GM18498 (cell line): ENCODE measurements at regions not wholly inside any gene's neighbourhood (a gene's known extent, or its start where the extent isn't known, plus 50 kb on each side); places are given as distances from the start of the nearest gene placed in this dataset.

ENCODE experiments used
- ATAC-seq: cut with Tn5 transposase; IDR thresholded peaks from one replicate; pipeline ENCODE4 v1.9.1; 2021; ENCODE audit warnings: mild to moderate bottlenecking, moderate library complexity; ENCODE audit not compliant: unreplicated experiment

GRCh38 chr10:107814865-107815487, 650.5 kb upstream of the SORCS1 start:
- peak; percentile 76 for ATAC-seq

GRCh38 chr10:107813451-107814162, 649.1 kb upstream of the SORCS1 start:
- no peak for ATAC-seq

GRCh38 chr10:107809889-107810288, 645.4 kb upstream of the SORCS1 start:
- ATAC-seq: no peak

- ATAC-seq: no peak
Observed at GRCh38 chr10:107807836-107808235, 643.3 kb upstream of the SORCS1 start.

- no peak for ATAC-seq
Observed at GRCh38 chr10:107806026-107806425, 641.5 kb upstream of the SORCS1 start.

GRCh38 chr10:107803546-107803945, 639.0 kb upstream of the SORCS1 start:
- no peak for ATAC-seq

GRCh38 chr10:107800061-107800460, 635.6 kb upstream of the SORCS1 start:
- no peak for ATAC-seq

- ATAC-seq: no peak
Observed at GRCh38 chr10:107790271-107790670, 625.8 kb upstream of the SORCS1 start.

GRCh38 chr10:107771066-107771465, 606.6 kb upstream of the SORCS1 start:
- no peak for ATAC-seq

GRCh38 chr10:107767185-107767584, 602.7 kb upstream of the SORCS1 start:
- no peak for ATAC-seq

GRCh38 chr10:107754814-107755213, 590.3 kb upstream of the SORCS1 start:
- ATAC-seq: no peak

- ATAC-seq: no peak
Observed at GRCh38 chr10:107749235-107749634, 584.7 kb upstream of the SORCS1 start.

- ATAC-seq: no peak
Observed at GRCh38 chr10:107747851-107748250, 583.3 kb upstream of the SORCS1 start.

- ATAC-seq: no peak
Observed at GRCh38 chr10:107741971-107742370, 577.5 kb upstream of the SORCS1 start.

GRCh38 chr10:107740962-107741690, 576.6 kb upstream of the SORCS1 start:
- ATAC-seq: no peak

- no peak for ATAC-seq
Observed at GRCh38 chr10:107739951-107740350, 575.4 kb upstream of the SORCS1 start.

GRCh38 chr10:107733328-107734130, 569.0 kb upstream of the SORCS1 start:
- no peak for ATAC-seq

GRCh38 chr10:107732045-107732444, 567.5 kb upstream of the SORCS1 start:
- no peak for ATAC-seq

GRCh38 chr10:107728807-107729206, 564.3 kb upstream of the SORCS1 start:
- peak; percentile 70 for ATAC-seq

GRCh38 chr10:107727767-107728317, 563.3 kb upstream of the SORCS1 start:
- no peak for ATAC-seq

- ATAC-seq: no peak
Observed at GRCh38 chr10:107718864-107719263, 554.4 kb upstream of the SORCS1 start.
